Left forelimb (tissue), 1 donor: ENCODE measurements at regions not wholly inside any gene's neighbourhood (a gene's known extent, or its start where the extent isn't known, plus 50 kb on each side); places are given as distances from the start of the nearest gene placed in this dataset.
"Not testable (repeated sequence)": the region's sequence is repeated elsewhere in the genome, so short reads cannot be mapped to it uniquely, and the experiment has no call there.

Source experiments
- DNase-seq: peaks from one replicate; pipeline ENCODE4 v3.0.0-alpha.2; 2018; ENCODE audit warnings: low spot score

DNA sequence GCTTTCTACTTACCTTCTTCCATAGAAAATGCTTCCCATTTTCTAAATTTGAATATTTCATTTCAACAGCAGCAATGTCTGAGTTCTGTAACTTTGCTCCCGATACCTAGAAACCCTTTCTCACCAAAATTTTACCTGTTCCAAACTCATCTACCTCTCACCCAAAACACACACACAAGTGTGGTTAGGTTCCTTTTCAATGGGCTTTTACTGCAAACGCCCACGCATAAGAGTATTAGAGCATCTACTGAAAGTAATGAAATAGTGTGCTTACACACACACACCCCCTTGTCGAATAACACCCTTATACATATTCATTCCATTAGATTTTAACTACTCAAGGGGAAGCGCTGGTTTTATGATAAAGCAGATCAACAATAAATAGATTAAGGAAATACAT, 610.3 kb upstream of the AADAT start:
- DNase-seq = no peak

DNA sequence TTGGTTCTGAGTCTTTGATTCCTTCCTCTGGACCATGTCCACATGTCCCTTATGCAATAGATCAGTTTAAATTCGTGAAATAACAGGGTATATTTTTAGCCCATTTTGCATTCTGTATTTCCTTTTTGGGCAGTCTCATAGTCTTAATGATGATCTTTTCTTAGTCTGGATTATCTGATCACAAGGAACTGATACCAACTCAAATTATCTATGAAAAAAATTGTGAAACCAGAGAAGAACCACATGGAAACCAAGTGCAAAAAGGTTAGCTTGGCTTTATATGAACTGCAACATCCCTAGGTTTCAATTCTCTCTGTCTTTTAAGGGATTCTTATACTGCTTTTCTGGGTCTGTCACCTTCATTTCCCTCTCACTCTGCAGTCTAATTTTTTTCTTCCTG, 608.6 kb upstream of the AADAT start:
- no peak for DNase-seq

DNA sequence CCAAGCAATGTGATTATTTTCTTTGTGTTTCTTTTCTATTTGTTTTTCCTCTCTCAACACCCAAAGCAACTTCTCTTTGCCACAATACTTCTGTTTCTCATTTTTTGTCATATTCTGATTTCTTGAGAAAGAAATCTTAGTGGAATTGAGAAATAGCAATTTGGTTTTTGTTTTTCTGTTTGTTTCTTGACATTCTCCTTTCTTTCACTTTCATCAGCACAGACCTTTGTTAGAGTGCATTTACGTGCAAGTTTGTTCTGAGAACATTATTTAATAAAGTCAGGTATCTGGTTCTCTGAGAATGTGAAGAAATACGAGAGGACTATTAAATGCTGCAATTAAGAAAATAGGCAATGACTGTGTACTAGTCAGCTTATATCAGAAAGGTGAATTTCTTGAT, 608.1 kb upstream of the AADAT start:
- DNase-seq = no peak

DNA sequence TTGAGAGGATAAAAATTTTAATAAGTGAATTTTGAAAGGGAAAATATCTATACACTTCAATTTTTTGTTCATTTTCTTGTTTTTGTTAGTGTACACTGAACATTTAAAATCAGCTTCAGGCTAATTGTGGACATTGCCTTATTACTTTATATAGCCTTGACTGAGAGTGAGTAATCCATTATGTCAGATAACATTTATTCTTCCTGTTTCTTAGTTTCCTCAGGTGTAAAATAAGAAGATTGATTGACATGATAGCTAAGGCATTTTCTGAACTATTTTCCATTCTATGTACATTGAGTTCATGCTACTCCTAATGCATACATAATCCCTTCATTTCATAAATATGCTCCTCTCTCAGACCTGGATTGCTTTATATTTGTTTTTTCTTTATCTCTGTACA, 607.3 kb upstream of the AADAT start:
- DNase-seq = no peak

DNA sequence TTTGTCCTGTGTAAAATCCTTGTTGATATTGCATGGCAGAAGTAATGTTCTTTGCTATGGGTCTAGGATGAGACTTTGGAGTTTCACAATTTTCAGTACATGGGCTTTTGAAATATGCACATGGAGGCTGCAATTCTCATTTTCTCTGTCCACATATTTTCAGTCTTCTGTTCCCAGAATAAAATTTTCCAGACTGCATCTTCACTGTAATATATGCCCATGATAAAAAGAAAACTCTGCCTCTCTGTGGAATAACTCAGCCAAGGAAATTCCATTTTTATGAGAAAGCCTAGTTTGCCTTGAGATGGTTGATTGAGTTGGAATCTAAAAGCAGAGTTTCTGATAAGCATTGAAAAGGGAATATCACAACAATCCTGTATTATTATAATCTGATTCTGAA, 601.4 kb upstream of the AADAT start:
- no peak for DNase-seq

DNA sequence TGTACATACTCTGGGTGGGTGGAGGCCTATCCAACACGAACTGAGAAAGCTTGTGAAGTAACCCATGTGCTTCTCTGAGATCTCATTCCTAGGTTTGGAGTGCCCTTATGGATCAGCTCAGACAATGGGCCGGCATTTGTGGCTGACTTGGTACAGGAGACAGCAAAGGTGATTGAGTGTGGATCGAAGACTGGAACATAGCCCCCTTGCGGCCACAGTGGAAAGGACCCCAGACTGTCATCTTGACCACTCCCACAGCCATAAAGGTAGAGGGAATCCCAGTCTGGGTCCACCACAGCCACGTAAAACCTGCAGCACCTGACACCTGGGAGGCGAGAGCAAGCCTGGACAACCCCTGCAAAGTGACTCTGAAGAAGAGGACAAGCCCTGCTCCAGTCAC, 598.0 kb upstream of the AADAT start:
- no peak for DNase-seq

DNA sequence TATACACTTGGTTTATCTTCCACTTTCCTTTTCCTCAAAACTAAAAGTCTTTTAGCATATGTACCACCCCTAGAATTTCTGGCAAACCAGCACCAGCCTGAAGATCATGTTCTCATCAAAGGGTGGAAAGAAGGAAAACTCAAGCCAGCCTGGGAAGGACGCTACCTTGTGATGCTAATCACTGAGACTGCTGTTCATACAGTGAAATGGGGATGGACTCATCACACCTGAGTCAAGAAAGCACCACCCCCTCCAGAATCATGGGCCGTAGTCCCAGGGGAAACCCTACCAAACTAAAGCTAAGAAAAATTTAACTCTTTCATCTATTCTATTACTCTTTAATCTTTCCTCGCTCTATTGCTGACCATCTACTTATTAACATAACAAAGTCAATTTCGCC, 595.9 kb upstream of the AADAT start:
- not testable (repeated sequence) for DNase-seq

DNA sequence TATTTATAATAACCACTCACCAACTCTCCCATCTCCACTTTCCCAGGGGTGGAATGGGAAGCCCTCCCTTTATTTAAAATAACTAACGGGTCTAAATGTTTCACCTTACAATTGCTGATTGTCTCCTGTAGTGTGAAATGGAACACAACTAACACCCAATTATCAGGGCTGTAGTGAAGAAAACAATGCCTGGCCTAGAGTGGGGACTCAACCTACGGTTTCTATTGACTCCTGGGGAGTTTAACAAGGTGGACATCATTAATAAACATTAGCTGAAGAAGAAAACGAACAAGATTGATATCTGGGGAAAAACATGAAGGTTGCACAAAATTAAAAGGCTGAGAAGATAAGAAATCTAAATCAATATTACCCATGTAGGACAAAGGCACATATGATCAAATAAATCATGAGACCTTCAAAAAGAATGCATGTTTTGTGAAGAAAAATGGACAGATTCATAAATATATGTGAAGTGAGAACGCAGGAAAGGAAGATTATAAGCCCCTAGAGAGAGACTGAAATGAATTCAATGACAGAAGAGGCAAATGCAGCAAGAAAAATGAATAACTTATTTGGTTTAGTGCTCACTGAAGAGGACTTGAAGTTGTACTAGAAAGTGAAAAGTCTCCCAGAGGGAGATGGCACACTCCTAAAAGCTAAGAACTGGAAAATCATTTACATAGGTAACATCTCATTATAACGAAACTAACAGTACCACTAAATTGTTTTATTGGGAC, 593.0 kb upstream of the AADAT start:
- DNase-seq = no peak

DNA sequence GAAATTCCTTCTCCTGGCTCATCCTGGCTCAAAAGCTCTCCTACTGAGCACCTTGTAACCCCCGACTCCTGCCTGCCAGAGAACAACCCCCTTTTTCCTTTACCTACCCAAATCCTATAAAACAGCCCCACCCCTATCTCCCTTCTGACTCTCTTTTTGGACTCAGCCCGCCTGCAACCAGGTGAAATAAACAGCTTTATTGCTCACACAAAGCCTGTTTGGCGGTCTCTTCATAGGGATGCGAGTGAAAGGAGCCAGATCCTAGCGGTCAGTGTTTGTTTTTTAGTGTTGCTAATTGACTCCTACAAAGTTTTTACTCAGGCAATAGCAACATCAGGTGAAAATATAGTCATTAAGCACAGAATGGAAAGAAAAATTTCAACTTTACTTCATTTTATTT, 592.3 kb upstream of the AADAT start:
- DNase-seq = not testable (repeated sequence)

DNA sequence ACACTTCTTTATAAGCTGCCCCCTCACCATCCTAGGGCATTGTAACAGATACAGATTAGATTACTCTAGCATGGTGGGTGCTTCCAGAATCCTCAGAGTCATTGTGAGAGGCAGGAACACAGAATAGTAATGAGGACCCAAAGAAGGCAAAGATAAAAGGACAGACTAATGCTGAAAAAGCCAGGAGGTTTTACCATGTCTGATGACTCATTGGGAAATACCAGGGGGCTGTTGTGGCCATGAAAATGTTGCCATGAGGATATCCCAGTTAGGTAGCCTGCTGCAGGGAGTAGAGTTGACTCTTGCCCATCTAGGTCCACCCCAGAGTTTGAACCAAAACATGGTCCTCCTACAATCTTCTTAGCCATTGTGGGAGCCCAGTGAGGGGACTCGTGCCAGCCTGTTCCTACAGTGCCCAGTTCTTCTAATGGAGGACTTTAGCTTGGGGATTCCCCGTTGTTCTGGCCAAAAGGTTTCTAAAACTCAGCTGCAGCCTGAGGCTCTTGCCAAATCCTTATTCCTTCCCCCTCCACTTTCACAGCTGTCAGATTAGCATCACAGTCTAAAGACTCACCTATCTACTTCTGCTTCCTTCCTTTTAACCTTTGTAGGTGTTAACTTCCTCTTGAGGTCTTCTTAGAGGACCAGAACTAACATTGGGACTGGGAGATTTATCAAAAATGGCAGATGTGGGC, 586.0 kb upstream of the AADAT start:
- no peak for DNase-seq

DNA sequence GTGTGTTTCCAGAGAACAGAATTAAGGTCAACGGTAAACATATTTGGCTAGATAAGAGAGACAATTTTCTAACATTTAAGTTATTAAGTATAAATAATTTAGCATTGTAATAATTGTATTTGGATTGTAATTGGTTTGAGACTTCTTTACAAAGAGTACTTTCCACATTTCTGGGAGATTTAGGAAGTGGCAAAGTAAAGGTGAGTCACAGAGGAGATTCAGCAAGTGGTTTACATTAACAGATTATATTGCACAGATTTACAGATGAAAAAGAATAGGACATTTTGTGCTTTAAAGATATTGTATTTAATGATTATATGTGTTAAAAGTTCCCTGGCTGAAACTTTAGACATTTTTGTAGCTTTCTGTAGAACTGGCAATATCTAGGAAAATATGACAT, 584.4 kb upstream of the AADAT start:
- DNase-seq = no peak

DNA sequence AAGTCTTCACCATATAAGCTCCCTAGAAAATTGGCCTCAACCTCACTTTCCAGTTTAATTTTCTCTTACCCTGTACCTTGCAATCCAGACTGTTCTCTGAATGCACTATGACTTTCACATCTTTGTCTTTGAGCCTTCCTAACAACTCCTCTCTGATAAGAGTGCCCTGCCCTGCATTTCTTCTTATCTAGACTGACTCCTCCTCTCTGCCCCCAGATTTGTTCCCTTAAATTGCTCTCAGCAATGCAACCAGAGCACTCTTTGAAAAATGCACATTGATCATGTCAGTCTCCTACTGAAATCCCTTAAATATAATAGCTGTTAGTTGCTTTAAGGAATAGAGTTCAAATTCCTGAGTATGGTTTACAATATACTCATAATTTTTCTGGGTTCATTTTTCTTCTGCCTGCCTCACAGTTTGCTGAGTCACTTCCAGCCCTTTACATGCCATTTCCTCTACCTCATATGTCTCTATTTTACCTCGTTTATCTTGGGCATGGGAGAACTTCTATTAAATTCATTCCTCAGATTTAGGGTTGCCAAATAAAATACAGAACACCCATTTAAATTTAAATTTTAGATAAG, 582.7 kb upstream of the AADAT start:
- no peak for DNase-seq

DNA sequence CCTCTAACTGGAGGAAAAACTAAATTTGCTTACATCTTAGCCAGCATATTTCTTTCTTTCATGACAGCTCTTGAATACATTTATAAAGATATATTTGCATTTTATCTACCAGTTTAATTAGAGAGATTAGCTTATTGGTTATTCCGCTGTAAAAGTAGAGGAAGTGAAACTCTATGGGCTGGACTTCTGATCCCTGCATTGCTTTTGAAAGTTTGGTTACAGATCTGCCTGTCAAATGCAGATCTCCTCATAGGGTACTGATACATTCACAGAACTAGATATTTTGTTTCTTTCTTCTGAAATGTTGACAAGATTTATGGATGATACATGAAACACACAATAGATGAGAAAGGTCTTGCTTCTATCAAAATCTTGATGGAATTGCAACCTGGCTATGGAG, 581.4 kb upstream of the AADAT start:
- no peak for DNase-seq

DNA sequence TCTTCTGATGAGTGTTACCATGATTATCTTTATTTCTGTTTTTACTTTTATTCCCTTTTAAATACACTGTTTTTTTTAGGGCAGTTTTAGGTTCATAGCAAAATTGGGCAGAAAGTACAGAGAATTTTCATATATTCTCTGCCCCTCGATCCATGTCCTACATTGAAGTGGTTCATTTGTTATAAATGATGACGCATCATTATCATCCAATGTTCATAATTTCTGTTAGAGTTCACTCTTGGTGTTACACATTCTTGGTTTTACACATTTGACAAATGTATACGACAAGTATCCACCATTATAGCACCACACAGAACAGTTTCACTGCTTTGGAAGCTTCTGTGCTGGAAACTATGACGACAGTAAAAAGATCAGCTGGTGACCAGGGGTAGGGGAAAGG, 578.1 kb upstream of the AADAT start:
- DNase-seq = no peak

DNA sequence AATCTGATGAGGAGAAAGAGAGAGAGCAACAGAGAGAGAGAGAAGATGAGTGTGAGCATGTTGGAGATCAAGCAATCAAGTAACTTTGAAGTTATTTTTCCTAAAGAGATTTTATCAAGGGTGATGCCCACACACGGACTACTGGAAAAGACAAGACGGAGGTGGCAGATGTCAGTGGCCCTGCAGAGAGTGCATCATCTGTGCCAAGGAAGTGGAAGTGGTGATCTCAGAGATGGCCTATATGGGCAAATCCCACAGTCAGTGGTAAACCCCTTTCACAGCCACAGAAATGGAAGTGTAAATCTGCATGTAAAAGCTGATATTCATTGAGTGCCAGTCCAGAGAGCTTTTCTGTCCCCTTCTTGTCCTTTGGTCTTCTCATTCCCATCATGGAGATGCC, 577.2 kb upstream of the AADAT start:
- DNase-seq = no peak

DNA sequence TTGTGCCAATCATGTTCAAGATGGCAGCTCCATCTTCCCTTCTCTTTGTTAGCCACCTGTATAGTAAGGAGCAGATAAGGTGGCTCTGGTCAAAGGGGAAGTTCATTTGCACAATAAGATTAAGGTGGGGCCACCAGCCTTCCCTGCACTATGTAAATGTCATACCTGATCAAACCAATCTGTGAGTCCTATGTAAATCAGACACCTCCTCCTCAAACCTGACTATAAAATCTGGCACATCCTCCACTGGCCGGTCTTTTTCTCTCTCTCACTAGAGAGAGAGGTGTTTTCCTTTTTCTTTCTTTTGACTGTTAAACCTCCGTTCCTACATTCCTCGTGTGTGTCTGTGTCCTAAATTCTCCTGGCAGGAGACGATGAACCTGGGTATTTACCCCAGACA, 572.5 kb upstream of the AADAT start:
- no peak for DNase-seq

DNA sequence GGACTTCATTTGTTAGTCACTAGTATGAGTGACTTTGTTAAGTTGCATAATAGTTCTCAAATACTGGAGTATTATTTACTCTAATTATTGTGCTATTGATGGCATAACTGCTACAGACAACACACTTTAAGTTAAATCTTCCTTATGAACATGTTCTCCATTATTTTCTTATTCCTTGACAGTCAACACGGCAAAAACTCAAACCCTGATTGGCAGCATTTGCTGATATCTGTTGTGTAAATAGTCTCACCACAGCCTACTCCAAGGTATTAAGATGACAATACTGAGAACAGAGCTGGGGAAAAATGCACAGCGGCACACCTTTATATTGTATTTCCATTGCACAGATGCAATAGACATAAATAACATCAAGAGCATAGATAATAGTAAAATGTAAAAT, 568.0 kb upstream of the AADAT start:
- no peak for DNase-seq

DNA sequence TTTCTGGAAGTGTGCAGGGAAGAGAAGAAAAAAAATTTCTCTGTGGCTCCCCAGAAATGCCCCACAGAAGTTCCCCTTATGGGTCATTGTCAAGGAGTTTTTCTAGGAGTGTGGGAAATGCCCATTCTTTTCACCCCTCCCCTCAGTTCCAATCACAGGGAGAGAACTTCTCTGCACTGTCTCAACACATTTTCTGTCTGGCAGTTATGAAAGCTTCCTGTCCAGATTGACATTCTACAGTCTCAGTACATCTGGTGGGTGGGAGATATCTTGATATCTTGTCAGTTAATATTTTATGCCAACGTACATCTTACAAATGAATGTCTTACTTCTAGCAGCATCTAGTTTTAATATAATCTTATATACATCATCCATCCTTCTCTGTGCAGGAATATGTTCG, 566.8 kb upstream of the AADAT start:
- no peak for DNase-seq

DNA sequence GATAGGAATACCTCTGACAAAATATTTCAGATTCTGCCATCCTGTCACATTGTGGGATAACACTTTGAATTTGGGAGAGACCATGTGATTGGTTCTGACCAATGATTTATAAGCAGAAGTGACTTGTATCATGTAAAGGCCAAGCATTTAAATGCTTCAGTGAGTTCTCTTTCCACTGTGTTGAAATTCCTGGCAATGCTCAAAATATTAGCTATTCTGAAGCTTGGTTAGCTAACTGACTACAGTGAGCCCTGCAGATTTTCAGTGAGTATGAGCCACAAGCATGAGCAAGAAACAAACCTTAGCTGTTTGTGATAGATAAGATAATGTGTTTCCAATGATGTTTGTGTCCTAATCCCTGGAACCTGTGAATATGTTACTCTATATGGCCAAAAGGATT, 562.8 kb upstream of the AADAT start:
- DNase-seq = no peak

DNA sequence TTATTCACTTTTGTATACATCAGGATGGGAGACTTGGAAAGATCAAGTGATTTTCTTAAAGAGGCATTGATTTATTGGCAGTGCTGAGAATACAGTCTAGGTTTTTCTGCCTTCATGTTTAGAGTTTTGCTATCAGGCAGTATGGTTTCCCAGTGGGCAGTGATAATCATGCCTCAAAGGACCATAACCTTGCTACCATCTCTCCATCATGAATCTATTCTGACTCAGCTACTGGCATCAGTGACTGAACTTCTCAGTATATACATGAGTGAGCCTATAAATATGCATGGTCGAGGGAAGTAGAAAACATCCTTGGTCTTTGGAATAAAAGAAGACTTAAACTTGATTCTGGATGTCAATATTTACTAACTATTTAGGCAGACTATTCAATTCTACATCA, 562.0 kb upstream of the AADAT start:
- DNase-seq = no peak

DNA sequence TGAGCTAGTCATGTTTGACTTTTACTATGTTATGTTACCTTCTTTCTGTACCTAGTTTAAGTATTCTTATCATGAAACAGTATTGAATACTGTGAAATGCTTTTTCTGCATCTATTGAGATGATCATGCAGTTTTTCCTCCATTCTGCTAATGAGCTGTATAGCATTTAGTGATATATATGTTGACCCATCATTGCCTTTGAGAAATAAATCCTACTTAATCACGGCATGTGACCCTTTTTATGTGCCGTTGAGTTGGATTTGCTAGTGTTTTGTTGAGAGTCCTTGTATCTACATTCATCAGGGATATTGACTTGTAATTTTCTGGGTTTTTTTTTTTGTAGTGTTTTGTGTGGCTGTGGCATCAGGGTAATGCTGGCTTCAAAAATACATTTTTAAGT, 537.7 kb upstream of the AADAT start:
- DNase-seq = no peak

DNA sequence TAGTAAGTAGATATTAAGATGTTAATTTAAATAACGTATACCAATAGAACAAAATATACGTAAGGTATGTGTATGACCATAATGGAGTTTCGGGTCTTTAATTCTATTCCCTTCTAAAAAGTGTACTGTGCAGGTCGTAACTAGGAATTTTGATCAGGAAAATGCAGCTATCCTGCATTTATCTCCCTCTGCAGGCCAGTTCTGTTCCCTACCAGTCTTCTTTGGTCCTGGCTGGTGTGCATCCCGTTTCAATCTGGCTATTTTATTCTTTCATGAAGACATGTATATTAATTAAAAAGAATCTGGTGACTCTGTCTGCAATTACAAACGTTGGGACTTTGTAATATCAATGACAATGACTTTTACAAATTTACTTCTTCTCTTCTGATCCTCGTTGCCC, 534.1 kb upstream of the AADAT start:
- DNase-seq = no peak

DNA sequence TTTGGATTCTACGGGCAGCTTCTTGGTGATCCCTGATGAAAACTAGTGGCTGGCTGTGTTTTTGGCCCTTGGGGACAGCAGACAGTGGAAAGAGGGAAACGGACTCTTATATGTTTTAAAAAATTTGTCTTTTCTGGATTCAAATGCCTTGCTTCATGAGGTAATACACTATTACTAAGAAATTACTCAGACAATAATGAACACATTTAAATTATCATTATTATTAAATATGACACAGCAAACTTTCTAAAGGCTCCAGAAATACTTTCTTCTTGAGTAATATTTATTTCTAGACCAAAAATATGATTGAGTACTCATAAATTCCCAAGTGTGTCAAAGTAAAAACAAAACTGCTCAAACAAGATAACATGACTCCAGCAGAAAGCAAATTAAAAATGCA, 520.7 kb upstream of the AADAT start:
- no peak for DNase-seq

DNA sequence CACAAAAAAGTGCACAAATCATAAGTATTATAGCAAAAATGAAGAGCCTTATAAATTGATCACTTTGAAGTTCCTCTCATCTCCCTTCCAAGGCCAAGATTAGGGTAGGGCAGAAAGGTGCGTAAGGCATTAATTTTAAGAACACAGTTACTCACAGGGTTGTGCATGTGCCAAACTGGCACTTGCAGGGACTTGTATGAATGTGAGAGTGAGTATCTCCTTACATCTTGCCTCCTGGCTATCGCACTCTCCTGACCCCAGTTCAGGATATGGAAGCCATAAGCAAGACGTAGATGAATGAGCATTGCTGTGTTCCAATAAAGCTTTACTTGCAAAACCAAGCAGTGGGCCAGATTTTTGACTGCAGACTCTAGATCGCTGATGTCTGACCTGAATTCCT, 510.1 kb upstream of the AADAT start:
- DNase-seq = no peak
